K562 (cell line): ENCODE measurements at regions not wholly inside any gene's neighbourhood (a gene's known extent, or its start where the extent isn't known, plus 50 kb on each side); places are given as distances from the start of the nearest gene placed in this dataset.

Source experiments
- CBX1 ChIP-seq: sonication (generic); IDR thresholded peaks from 2 replicates; pipeline ENCODE4 v1.6.1; 2016; ENCODE audit warnings: antibody characterized with exemption, low read depth, mild to moderate bottlenecking
- CREM ChIP-seq: IDR thresholded peaks from 2 replicates; pipeline ENCODE4 v1.6.1; 2014; ENCODE audit warnings: antibody characterized with exemption, low read depth
- ELF1 ChIP-seq: fragments of 200-800 bp; sonication (Bioruptor generic); IDR thresholded peaks from 2 replicates; pipeline ENCODE4 v1.6.1; 2016; ENCODE audit warnings: missing genetic modification characterization, missing compliant biosample characterization
- HDGF ChIP-seq: fragments of 450-650 bp; IDR thresholded peaks from 2 replicates; pipeline ENCODE4 v1.6.1; 2016
- HMGN3 ChIP-seq: IDR thresholded peaks from 2 replicates; pipeline ENCODE4 v1.6.1; 2011; ENCODE audit warnings: borderline replicate concordance, low read depth, mild to moderate bottlenecking, mixed read lengths, low read length; ENCODE audit not compliant: insufficient read length; ENCODE audit errors: extremely low read depth
- NONO ChIP-seq, 2 experiments: fragments of 200-400 bp in 1 of 2; fragments of 450-650 bp in 1 of 2; formaldehyde crosslinking in 1 of 2; IDR thresholded peaks; 2 replicates each; pipeline ENCODE4 v1.6.1; 2017; ENCODE audit warnings: low read depth in 2 of 2, mild to moderate bottlenecking in 2 of 2, moderate library complexity in 2 of 2, low read length in 1 of 2
- PTBP1 ChIP-seq: fragments of 200-400 bp; formaldehyde crosslinking; IDR thresholded peaks from 2 replicates; pipeline ENCODE4 v1.6.1; 2017; ENCODE audit warnings: low read depth, low read length
- RAD21 ChIP-seq, 2 experiments: fragments of 250-450 bp in 1 of 2; fragments of 450-650 bp in 1 of 2; sonication (Bioruptor Pico) in 1 of 2; formaldehyde crosslinking in 1 of 2; IDR thresholded peaks in 1 of 2; conservative IDR thresholded peaks in 1 of 2; 2 replicates each; pipeline versions ENCODE4 v1.4.0 to v1.8.0; 2020 to 2022; ENCODE audit warnings: mild to moderate bottlenecking in 2 of 2, moderate library complexity in 1 of 2
- RCOR1 ChIP-seq, 2 experiments: IDR thresholded peaks; 2 replicates each; pipeline ENCODE4 v1.6.1; 2012; ENCODE audit warnings: low read depth in 2 of 2, low read length in 2 of 2, borderline replicate concordance in 1 of 2, improper control_type of control experiment in 1 of 2
- SMAD4 ChIP-seq: fragments of 250-450 bp; sonication (Bioruptor Pico); conservative IDR thresholded peaks from 2 replicates; pipeline ENCODE4 v1.8.0; 2021; ENCODE audit warnings: inconsistent platforms, mild to moderate bottlenecking, moderate library complexity
- ZNF121 ChIP-seq: sonication (generic); formaldehyde crosslinking; conservative IDR thresholded peaks from 2 replicates; pipeline ENCODE4 v1.8.0; 2022; ENCODE audit warnings: missing genetic modification reagents
- TF ChIP-seq, protein P1 (sequence below), 2 experiments: fragments of 450-650 bp; formaldehyde crosslinking in 1 of 2; IDR thresholded peaks; 2 replicates each; pipeline versions ENCODE4 v1.4.0 to v1.6.1; 2014 to 2020; ENCODE audit warnings: mild to moderate bottlenecking in 2 of 2, borderline replicate concordance in 1 of 2, low read depth in 1 of 2
- TF ChIP-seq, protein P2 (sequence below): fragments of 200-800 bp; sonication (Bioruptor generic); IDR thresholded peaks from 2 replicates; pipeline ENCODE4 v1.6.1; 2017; ENCODE audit warnings: missing genetic modification characterization, missing compliant biosample characterization

DNA sequence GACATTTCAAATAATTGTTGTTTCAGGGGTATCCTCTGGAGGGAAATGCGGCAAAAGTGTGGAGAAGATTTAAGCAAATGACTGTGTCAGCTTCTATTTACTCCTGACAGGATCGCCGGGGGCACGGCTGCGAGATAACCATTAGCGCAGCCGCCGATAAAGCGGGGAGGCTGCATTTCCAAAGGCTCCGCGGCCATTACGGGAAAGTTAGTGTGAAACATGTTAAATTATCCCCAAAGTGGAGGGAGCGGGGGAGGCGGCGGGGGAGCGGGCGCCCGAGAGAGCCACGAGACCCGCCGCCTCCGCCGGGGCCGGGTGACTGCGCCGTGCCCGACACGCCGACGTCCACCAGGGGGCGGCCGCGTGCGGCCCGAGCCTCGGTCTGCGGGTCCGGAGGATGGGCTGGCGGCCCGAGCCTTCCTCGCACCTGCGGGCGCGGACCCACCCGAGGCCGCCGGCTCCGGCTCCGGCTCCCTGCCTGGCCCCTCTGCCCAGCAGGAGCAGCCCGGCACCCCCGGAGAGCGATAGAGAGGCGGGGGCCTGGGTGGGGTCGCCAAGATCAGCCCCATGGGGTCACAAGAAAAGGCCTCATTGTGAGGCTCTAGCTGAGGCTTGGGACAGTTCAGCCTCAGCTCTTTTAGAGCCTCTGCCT is 74.4 kb upstream of the PAX2 start (continued):
- TF ChIP-seq, protein P1, sequence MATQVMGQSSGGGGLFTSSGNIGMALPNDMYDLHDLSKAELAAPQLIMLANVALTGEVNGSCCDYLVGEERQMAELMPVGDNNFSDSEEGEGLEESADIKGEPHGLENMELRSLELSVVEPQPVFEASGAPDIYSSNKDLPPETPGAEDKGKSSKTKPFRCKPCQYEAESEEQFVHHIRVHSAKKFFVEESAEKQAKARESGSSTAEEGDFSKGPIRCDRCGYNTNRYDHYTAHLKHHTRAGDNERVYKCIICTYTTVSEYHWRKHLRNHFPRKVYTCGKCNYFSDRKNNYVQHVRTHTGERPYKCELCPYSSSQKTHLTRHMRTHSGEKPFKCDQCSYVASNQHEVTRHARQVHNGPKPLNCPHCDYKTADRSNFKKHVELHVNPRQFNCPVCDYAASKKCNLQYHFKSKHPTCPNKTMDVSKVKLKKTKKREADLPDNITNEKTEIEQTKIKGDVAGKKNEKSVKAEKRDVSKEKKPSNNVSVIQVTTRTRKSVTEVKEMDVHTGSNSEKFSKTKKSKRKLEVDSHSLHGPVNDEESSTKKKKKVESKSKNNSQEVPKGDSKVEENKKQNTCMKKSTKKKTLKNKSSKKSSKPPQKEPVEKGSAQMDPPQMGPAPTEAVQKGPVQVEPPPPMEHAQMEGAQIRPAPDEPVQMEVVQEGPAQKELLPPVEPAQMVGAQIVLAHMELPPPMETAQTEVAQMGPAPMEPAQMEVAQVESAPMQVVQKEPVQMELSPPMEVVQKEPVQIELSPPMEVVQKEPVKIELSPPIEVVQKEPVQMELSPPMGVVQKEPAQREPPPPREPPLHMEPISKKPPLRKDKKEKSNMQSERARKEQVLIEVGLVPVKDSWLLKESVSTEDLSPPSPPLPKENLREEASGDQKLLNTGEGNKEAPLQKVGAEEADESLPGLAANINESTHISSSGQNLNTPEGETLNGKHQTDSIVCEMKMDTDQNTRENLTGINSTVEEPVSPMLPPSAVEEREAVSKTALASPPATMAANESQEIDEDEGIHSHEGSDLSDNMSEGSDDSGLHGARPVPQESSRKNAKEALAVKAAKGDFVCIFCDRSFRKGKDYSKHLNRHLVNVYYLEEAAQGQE (IDR thresholded peaks at IDR 0.05; ENCODE audit: borderline replicate concordance): peak; percentile 41; the same call in 1 of the 2 replicates
- TF ChIP-seq, protein P1 (CRISPR knock-in tag; IDR thresholded peaks at IDR 0.05; ENCODE audit: low read depth): 0 out of 2 replicates have a peak, but pooled peaks have one; percentile 28
- peak in 1 of 2 experiments; percentile 87; a peak in 2 of 4 replicates for TF ChIP-seq RCOR1 (IDR thresholded peaks at IDR 0.05; ENCODE audit: borderline replicate concordance in 1 of 2, low read depth in 2 of 2, low read length in 2 of 2)
- peak; percentile 27; the same call in 1 of the 2 replicates for TF ChIP-seq CREM
- TF ChIP-seq ELF1 (tag): no peak
- TF ChIP-seq SMAD4: peak; percentile 51; the same call in 1 of the 2 replicates
- peak; percentile 64 for TF ChIP-seq HMGN3
- 0 out of 4 replicates have a peak, but pooled peaks of 1 of the 2 experiments have one; percentile 42 for TF ChIP-seq NONO (IDR thresholded peaks at IDR 0.05; ENCODE audit: low read depth in 2 of 2, low read length in 1 of 2)
- no peak for TF ChIP-seq HDGF
- TF ChIP-seq, protein P2, sequence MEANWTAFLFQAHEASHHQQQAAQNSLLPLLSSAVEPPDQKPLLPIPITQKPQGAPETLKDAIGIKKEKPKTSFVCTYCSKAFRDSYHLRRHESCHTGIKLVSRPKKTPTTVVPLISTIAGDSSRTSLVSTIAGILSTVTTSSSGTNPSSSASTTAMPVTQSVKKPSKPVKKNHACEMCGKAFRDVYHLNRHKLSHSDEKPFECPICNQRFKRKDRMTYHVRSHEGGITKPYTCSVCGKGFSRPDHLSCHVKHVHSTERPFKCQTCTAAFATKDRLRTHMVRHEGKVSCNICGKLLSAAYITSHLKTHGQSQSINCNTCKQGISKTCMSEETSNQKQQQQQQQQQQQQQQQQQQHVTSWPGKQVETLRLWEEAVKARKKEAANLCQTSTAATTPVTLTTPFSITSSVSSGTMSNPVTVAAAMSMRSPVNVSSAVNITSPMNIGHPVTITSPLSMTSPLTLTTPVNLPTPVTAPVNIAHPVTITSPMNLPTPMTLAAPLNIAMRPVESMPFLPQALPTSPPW (CRISPR knock-in tag): peak; percentile 46; the same call in 1 of the 2 replicates
- peak; percentile 27 to 56; a peak in 3 of 4 replicates for TF ChIP-seq RAD21 (CRISPR knock-in tag; conservative IDR thresholded peaks at IDR 0.05 in 1 of 2, IDR thresholded peaks at IDR 0.05 in 1 of 2)
- peak; percentile 79; the same call in 1 of the 2 replicates for TF ChIP-seq PTBP1
- TF ChIP-seq CBX1: peak; percentile 57; the same call in 1 of the 2 replicates
- peak; percentile 71 for TF ChIP-seq ZNF121
